ENCODE measurements at regions not wholly inside any gene's neighbourhood (a gene's known extent, or its start where the extent isn't known, plus 50 kb on each side); places are given as distances from the start of the nearest gene placed in this dataset.

DNA sequence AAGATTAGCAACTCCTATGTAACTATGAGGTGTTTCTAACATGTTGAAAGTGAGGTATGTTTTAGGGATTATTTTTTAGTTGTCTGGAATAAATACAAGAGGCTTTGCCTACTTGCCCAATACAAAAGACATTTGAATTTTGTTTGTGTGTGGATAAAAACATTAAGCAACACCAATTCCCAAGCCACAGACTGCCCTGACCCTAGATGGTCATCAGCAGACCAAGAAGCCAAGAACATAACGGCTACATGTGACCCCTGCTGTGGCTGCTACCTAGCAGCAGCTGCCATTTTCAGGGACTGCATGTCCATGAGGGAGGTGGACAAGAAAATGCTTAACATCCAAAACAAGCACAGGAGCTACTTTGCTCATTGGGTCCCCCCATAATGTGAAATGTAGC is 70.5 kb upstream of the QRFPR start:
- Histone ChIP-seq H3F3A (ENCODE audit: insufficient read depth) (no peaks in the 10 kb centered on the region), H3K27me3 (replicated peaks; ENCODE audit: insufficient read depth) (peaks cover 37% of the 10 kb centered on the region), H3K4me1 (ENCODE audit: insufficient read depth) (no peaks in the 10 kb centered on the region), H3K79me2 (ENCODE audit: insufficient read depth) (no peaks in the 10 kb centered on the region), H4K20me1 (ENCODE audit: insufficient read depth) (no peaks in the 10 kb centered on the region), H3K36me3 (ENCODE audit: low read depth) (no peaks in the 10 kb centered on the region), H3K9me2 (ENCODE audit: insufficient read depth) (no peaks in the 10 kb centered on the region), H2AFZ (no peak overlapping the region), H3K4me2 (ENCODE audit: unreplicated experiment) (no peak overlapping the region), H3K9me3 (ENCODE audit: low read depth) (no peaks in the 10 kb centered on the region), H3K27ac (no peak overlapping the region), H3K9ac (no peak overlapping the region), H3K4me3 (no peak overlapping the region)
- WGBS, 2 experiments (ENCODE audit: low coverage in 1 of 2, low lambda C conversion rate in 2 of 2, missing lambda C conversion rate in 2 of 2), result 10 to 31% methylated on average over 1 of the region's 1 CpG
- DNase-seq, result no peak
- no peak for TF ChIP-seq EZH2 (IDR thresholded peaks at IDR 0.05; ENCODE audit: insufficient read depth, poor library complexity, severe bottlenecking)
- no peak for TF ChIP-seq EZH2phosphoT487 (IDR thresholded peaks at IDR 0.05; ENCODE audit: insufficient read depth, low read depth)
- in situ Hi-C loops (cut with MboI), result loop anchor here (10.0 kb wide), 1 partner anchor 283 kb away; no protein-coding TSS in a partner anchor

DNA sequence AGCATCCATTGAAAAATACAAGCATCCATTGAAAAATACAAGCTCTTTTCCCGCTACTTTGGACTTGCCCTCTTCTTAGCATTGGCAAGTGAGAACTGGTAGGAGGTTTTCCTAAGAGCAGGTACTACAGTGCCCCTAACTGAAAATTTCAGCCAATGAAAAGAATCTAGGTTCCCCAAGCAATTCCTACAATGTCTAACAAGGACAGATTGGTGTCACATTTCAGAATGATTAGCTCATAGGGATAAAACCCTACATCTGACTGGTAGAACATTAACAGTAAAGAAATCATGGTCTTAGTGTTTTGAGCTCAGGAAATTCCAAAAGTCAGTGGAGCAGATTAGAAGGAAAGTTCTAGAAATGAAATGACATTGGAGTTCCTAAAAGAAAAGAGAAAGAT is 68.6 kb upstream of the QRFPR start:
- TF ChIP-seq EZH2 (IDR thresholded peaks at IDR 0.05; ENCODE audit: insufficient read depth, poor library complexity, severe bottlenecking) (no peak), EZH2phosphoT487 (IDR thresholded peaks at IDR 0.05; ENCODE audit: insufficient read depth, low read depth) (no peak)
- Histone ChIP-seq H4K20me1 (ENCODE audit: insufficient read depth) (no peaks in the 10 kb centered on the region), H3K79me2 (ENCODE audit: insufficient read depth) (no peaks in the 10 kb centered on the region), H3F3A (ENCODE audit: insufficient read depth) (no peaks in the 10 kb centered on the region), H3K9me3 (ENCODE audit: low read depth) (no peaks in the 10 kb centered on the region), H3K9me2 (ENCODE audit: insufficient read depth) (no peaks in the 10 kb centered on the region), H2AFZ (no peak overlapping the region), H3K9ac (no peak overlapping the region), H3K36me3 (ENCODE audit: low read depth) (no peaks in the 10 kb centered on the region), H3K27me3 (replicated peaks; ENCODE audit: insufficient read depth) (peaks cover 20% of the 10 kb centered on the region), H3K4me3 (no peak overlapping the region), H3K27ac (no peak overlapping the region), H3K4me2 (ENCODE audit: unreplicated experiment) (no peak overlapping the region), H3K4me1 (ENCODE audit: insufficient read depth) (no peaks in the 10 kb centered on the region)
- DNase-seq, result no peak
- 0 to 4% methylated on average over 1 of the region's 1 CpG for WGBS, 2 experiments (ENCODE audit: low coverage in 1 of 2, low lambda C conversion rate in 2 of 2, missing lambda C conversion rate in 2 of 2)
- in situ Hi-C loops (cut with MboI), result no loop called here

GRCh38 chr4:121448231-121448630 is 67.4 kb upstream of the QRFPR start:
- H3K9me2 ChIP-seq (ENCODE audit: insufficient read depth), result no peaks in the 10 kb centered on the region
- H3K27ac ChIP-seq, result no peak overlapping the region
- no peak overlapping the region for H3K9ac ChIP-seq
- H3F3A ChIP-seq (ENCODE audit: insufficient read depth), result no peaks in the 10 kb centered on the region
- TF ChIP-seq EZH2phosphoT487 (IDR thresholded peaks at IDR 0.05; ENCODE audit: insufficient read depth, low read depth), result no peak
- TF ChIP-seq EZH2 (IDR thresholded peaks at IDR 0.05; ENCODE audit: insufficient read depth, poor library complexity, severe bottlenecking), result no peak
- H2AFZ ChIP-seq, result no peak overlapping the region
- no peaks in the 10 kb centered on the region for H3K79me2 ChIP-seq (ENCODE audit: insufficient read depth)
- no peaks in the 10 kb centered on the region for H3K4me1 ChIP-seq (ENCODE audit: insufficient read depth)
- H3K4me2 ChIP-seq (ENCODE audit: unreplicated experiment), result no peak overlapping the region
- H3K36me3 ChIP-seq (ENCODE audit: low read depth), result no peaks in the 10 kb centered on the region
- H4K20me1 ChIP-seq (ENCODE audit: insufficient read depth), result no peaks in the 10 kb centered on the region
- DNase-seq, result no peak
- 66 to 75% methylated on average over 2 of the region's 2 CpGs for WGBS, 2 experiments (ENCODE audit: low coverage in 1 of 2, low lambda C conversion rate in 2 of 2, missing lambda C conversion rate in 2 of 2)
- no peak overlapping the region for H3K4me3 ChIP-seq
- in situ Hi-C loops (cut with MboI), result no loop called here
- no peaks in the 10 kb centered on the region for H3K9me3 ChIP-seq (ENCODE audit: low read depth)
- H3K27me3 ChIP-seq (replicated peaks; ENCODE audit: insufficient read depth), result peaks cover 10% of the 10 kb centered on the region

GRCh38 chr4:121439669-121440068 is 58.9 kb upstream of the QRFPR start:
- H3K27ac ChIP-seq, result no peak overlapping the region
- H3K27me3 ChIP-seq (replicated peaks; ENCODE audit: insufficient read depth), result no peaks in the 10 kb centered on the region
- 27 to 43% methylated on average over 1 of the region's 1 CpG for WGBS, 2 experiments (ENCODE audit: low coverage in 1 of 2, low lambda C conversion rate in 2 of 2, missing lambda C conversion rate in 2 of 2)
- no peak overlapping the region for H3K9ac ChIP-seq
- no peak overlapping the region for H3K4me2 ChIP-seq (ENCODE audit: unreplicated experiment)
- H3K79me2 ChIP-seq (ENCODE audit: insufficient read depth), result no peaks in the 10 kb centered on the region
- DNase-seq, result no peak
- no peak overlapping the region for H3K4me3 ChIP-seq
- in situ Hi-C loops (cut with MboI), result no loop called here
- no peaks in the 10 kb centered on the region for H3K4me1 ChIP-seq (ENCODE audit: insufficient read depth)
- no peaks in the 10 kb centered on the region for H3K9me3 ChIP-seq (ENCODE audit: low read depth)
- H3K9me2 ChIP-seq (ENCODE audit: insufficient read depth), result no peaks in the 10 kb centered on the region
- TF ChIP-seq EZH2phosphoT487 (IDR thresholded peaks at IDR 0.05; ENCODE audit: insufficient read depth, low read depth), result no peak
- H2AFZ ChIP-seq, result no peak overlapping the region
- no peaks in the 10 kb centered on the region for H3F3A ChIP-seq (ENCODE audit: insufficient read depth)
- no peaks in the 10 kb centered on the region for H3K36me3 ChIP-seq (ENCODE audit: low read depth)
- H4K20me1 ChIP-seq (ENCODE audit: insufficient read depth), result no peaks in the 10 kb centered on the region

Measured in GM23248 (cell line).